ENCODE measurements at regions not wholly inside any gene's neighbourhood (a gene's known extent, or its start where the extent isn't known, plus 50 kb on each side); places are given as distances from the start of the nearest gene placed in this dataset.

DNA sequence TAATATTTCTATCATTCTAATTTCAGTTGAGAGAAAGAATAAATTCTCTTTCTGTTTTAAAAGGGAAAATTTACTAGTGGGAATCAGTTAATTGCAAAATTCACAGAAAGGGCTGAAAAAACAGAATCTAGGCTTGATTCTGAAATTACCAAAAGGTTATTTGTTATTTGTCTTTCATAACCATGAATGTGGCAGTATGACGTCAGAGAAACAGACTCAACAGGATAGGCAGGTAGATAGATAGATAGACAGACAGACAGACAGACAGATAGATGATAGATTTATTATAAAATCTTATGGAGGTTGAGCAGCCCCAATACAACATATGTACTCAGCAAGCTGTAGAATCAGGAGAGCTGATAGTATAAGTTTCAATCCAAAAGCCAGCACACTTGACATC is 311.0 kb downstream of the ADAM29 start:
- TF ChIP-seq, protein P1, sequence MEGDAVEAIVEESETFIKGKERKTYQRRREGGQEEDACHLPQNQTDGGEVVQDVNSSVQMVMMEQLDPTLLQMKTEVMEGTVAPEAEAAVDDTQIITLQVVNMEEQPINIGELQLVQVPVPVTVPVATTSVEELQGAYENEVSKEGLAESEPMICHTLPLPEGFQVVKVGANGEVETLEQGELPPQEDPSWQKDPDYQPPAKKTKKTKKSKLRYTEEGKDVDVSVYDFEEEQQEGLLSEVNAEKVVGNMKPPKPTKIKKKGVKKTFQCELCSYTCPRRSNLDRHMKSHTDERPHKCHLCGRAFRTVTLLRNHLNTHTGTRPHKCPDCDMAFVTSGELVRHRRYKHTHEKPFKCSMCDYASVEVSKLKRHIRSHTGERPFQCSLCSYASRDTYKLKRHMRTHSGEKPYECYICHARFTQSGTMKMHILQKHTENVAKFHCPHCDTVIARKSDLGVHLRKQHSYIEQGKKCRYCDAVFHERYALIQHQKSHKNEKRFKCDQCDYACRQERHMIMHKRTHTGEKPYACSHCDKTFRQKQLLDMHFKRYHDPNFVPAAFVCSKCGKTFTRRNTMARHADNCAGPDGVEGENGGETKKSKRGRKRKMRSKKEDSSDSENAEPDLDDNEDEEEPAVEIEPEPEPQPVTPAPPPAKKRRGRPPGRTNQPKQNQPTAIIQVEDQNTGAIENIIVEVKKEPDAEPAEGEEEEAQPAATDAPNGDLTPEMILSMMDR (IDR thresholded peaks at IDR 0.05): no peak
- TF ChIP-seq POLR2A (IDR thresholded peaks at IDR 0.05): no peak
